ENCODE measurements at regions not wholly inside any gene's neighbourhood (a gene's known extent, or its start where the extent isn't known, plus 50 kb on each side); places are given as distances from the start of the nearest gene placed in this dataset.
A peak's percentile ranks its signal among the peaks of the same experiment; 100 is the strongest.

DNA sequence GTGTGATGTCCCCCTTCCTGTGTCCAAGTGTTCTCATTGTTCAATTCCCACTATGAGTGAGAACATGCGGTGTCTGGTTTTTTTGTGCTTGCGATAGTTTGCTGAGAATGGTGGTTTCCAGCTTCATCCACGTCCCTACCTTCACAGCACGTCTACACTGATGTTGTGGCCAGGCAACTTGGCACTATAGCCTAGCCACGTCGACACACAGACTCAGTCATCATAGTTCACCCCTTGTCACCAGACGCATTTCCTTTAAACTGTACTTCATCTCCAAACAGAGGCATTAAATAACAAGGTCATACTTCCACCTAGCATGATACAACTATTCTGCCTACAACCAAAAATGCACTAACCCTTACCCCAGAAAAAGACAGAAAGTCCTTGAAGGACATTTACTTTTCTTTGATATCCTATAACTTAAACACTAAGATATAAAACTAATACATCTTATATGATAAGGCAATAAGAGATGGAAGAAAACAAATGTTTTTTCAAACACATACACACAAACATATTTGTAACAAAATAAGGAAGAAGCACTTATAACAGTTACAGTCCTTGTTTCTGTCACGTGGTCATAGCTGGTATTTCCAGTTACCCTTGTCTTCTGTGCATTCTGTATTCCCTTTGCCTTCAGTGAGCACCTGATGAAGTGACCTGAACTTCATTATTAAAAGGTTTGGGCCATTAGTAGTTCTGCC, 121.4 kb downstream of the KLF13 start:
- Mint-ChIP-seq H3K27me3 (ENCODE audit: unreplicated experiment) (peaks cover 3% of the 10 kb centered on the region), H3K4me3 (ENCODE audit: unreplicated experiment) (no peak overlapping the region), H3K9me3 (ENCODE audit: unreplicated experiment) (peaks cover 8% of the 10 kb centered on the region), H3K4me1 (ENCODE audit: unreplicated experiment) (peaks cover 7% of the 10 kb centered on the region), H3K36me3 (ENCODE audit: unreplicated experiment) (no peaks in the 10 kb centered on the region), H3K27ac (ENCODE audit: unreplicated experiment) (no peak overlapping the region)
- no peak for DNase-seq (ENCODE audit: extremely low spot score, unreplicated experiment)
- TF ChIP-seq, protein P1, sequence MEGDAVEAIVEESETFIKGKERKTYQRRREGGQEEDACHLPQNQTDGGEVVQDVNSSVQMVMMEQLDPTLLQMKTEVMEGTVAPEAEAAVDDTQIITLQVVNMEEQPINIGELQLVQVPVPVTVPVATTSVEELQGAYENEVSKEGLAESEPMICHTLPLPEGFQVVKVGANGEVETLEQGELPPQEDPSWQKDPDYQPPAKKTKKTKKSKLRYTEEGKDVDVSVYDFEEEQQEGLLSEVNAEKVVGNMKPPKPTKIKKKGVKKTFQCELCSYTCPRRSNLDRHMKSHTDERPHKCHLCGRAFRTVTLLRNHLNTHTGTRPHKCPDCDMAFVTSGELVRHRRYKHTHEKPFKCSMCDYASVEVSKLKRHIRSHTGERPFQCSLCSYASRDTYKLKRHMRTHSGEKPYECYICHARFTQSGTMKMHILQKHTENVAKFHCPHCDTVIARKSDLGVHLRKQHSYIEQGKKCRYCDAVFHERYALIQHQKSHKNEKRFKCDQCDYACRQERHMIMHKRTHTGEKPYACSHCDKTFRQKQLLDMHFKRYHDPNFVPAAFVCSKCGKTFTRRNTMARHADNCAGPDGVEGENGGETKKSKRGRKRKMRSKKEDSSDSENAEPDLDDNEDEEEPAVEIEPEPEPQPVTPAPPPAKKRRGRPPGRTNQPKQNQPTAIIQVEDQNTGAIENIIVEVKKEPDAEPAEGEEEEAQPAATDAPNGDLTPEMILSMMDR (IDR thresholded peaks at IDR 0.05), result no peak

DNA sequence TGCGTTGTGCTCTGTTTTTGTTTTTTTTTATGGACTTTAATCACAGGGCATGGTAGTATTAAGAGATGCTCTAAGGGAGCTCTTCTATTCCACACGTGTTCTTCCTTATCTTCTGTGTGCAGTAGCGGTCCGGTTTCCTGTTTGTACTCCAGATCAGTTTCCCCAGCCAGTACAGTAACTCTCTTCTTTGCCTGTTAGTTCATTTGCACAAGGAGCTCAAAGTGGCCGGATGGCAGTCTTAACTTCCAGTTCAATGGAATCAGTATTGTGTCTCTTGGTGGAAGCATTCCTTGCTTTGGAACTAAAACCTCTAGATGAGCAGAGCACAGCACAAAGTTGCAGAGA, 122.0 kb downstream of the KLF13 start:
- peaks cover 2% of the 10 kb centered on the region for H3K4me1 Mint-ChIP-seq (ENCODE audit: unreplicated experiment)
- H3K4me3 Mint-ChIP-seq (ENCODE audit: unreplicated experiment), result no peak overlapping the region
- H3K27ac Mint-ChIP-seq (ENCODE audit: unreplicated experiment), result no peak overlapping the region
- H3K27me3 Mint-ChIP-seq (ENCODE audit: unreplicated experiment), result peaks cover 3% of the 10 kb centered on the region
- peaks cover 8% of the 10 kb centered on the region for H3K9me3 Mint-ChIP-seq (ENCODE audit: unreplicated experiment)
- DNase-seq (ENCODE audit: extremely low spot score, unreplicated experiment), result no peak
- TF ChIP-seq, protein P1 (IDR thresholded peaks at IDR 0.05), result no peak
- no peaks in the 10 kb centered on the region for H3K36me3 Mint-ChIP-seq (ENCODE audit: unreplicated experiment)

GRCh38 chr15:31452595-31453557, 126.2 kb downstream of the KLF13 start:
- peaks cover 2% of the 10 kb centered on the region for H3K36me3 Mint-ChIP-seq (ENCODE audit: unreplicated experiment)
- H3K4me1 Mint-ChIP-seq (ENCODE audit: unreplicated experiment), result peaks cover 13% of the 10 kb centered on the region
- H3K27ac Mint-ChIP-seq (ENCODE audit: unreplicated experiment), result no peak overlapping the region
- DNase-seq (ENCODE audit: extremely low spot score, unreplicated experiment), result peak; percentile 75
- TF ChIP-seq, protein P1 (IDR thresholded peaks at IDR 0.05), result no peak
- H3K4me3 Mint-ChIP-seq (ENCODE audit: unreplicated experiment), result no peak overlapping the region
- peaks cover 19% of the 10 kb centered on the region for H3K9me3 Mint-ChIP-seq (ENCODE audit: unreplicated experiment)
- peaks cover 3% of the 10 kb centered on the region for H3K27me3 Mint-ChIP-seq (ENCODE audit: unreplicated experiment)

GRCh38 chr15:31453558-31454318, 127.1 kb downstream of the KLF13 start:
- DNase-seq (ENCODE audit: extremely low spot score, unreplicated experiment), result peak; percentile 51
- H3K4me1 Mint-ChIP-seq (ENCODE audit: unreplicated experiment), result peaks cover 15% of the 10 kb centered on the region
- peaks cover 4% of the 10 kb centered on the region for H3K27me3 Mint-ChIP-seq (ENCODE audit: unreplicated experiment)
- no peak overlapping the region for H3K4me3 Mint-ChIP-seq (ENCODE audit: unreplicated experiment)
- H3K27ac Mint-ChIP-seq (ENCODE audit: unreplicated experiment), result no peak overlapping the region
- TF ChIP-seq, protein P1 (IDR thresholded peaks at IDR 0.05), result no peak
- peaks cover 19% of the 10 kb centered on the region for H3K9me3 Mint-ChIP-seq (ENCODE audit: unreplicated experiment)
- H3K36me3 Mint-ChIP-seq (ENCODE audit: unreplicated experiment), result peaks cover 2% of the 10 kb centered on the region
